ENCODE measurements at regions not wholly inside any gene's neighbourhood (a gene's known extent, or its start where the extent isn't known, plus 50 kb on each side); places are given as distances from the start of the nearest gene placed in this dataset.

GRCh38 chr11:97934572-97935208 lies 1086.1 kb upstream of the CNTN5 start:
- CTCF ChIA-PET, result no interaction called here
- Histone ChIP-seq H3K9me3 (no peaks in the 10 kb centered on the region), H3K36me3 (ENCODE audit: control insufficient read depth, insufficient read depth, low read length) (no peaks in the 10 kb centered on the region), H3K4me1 (no peaks in the 10 kb centered on the region), H3K4me3 (ENCODE audit: low read depth, low read length) (no peak overlapping the region), H3K27me3 (replicated peaks; ENCODE audit: control insufficient read depth, insufficient read depth, low read length) (no peaks in the 10 kb centered on the region)
- H3K27me3 Mint-ChIP-seq (ENCODE audit: insufficient read depth, unreplicated experiment), result peaks cover 4% of the 10 kb centered on the region
- H3K4me3 Mint-ChIP-seq (ENCODE audit: unreplicated experiment), result no peak overlapping the region
- no TSS peak for BruUV-seq (replicated peaks)
- TF ChIP-seq CTCF (IDR thresholded peaks at IDR 0.05; ENCODE audit: insufficient read depth in 1 of 2, low read depth in 1 of 2, low read length in 1 of 2, severe bottlenecking in 1 of 2, unreplicated experiment in 1 of 2), result no peak
- DNase-seq, result no peak
- POLR2A ChIA-PET, result no interaction called here
- H3K27ac Mint-ChIP-seq (ENCODE audit: unreplicated experiment), result no peak overlapping the region
- H3K9me3 Mint-ChIP-seq (ENCODE audit: unreplicated experiment), result no peaks in the 10 kb centered on the region
- H3K4me1 Mint-ChIP-seq (ENCODE audit: low read depth, unreplicated experiment), result no peaks in the 10 kb centered on the region
- no peaks in the 10 kb centered on the region for H3K36me3 Mint-ChIP-seq (ENCODE audit: insufficient read depth, unreplicated experiment)
- intact Hi-C loops (cut with micrococcal nuclease; ENCODE audit: unreplicated experiment), result no loop called here

GRCh38 chr11:97937501-97937900 lies 1083.2 kb upstream of the CNTN5 start:
- no peak for TF ChIP-seq CTCF (IDR thresholded peaks at IDR 0.05; ENCODE audit: insufficient read depth in 1 of 2, low read depth in 1 of 2, low read length in 1 of 2, severe bottlenecking in 1 of 2, unreplicated experiment in 1 of 2)
- no peak overlapping the region for H3K27ac Mint-ChIP-seq (ENCODE audit: unreplicated experiment)

GRCh38 chr11:97938789-97939188 lies 1082.0 kb upstream of the CNTN5 start:
- H3K4me1 ChIP-seq, result no peaks in the 10 kb centered on the region
- intact Hi-C loops (cut with micrococcal nuclease; ENCODE audit: unreplicated experiment), result no loop called here
- H3K27me3 ChIP-seq (replicated peaks; ENCODE audit: control insufficient read depth, insufficient read depth, low read length), result no peaks in the 10 kb centered on the region
- H3K4me3 ChIP-seq (ENCODE audit: low read depth, low read length), result no peak overlapping the region
- no peak for DNase-seq
- BruUV-seq (replicated peaks), result no TSS peak
- ChIA-PET CTCF (no interaction called here), POLR2A (no interaction called here)
- H3K27ac Mint-ChIP-seq (ENCODE audit: unreplicated experiment), result no peak overlapping the region
- TF ChIP-seq CTCF (IDR thresholded peaks at IDR 0.05; ENCODE audit: insufficient read depth in 1 of 2, low read depth in 1 of 2, low read length in 1 of 2, severe bottlenecking in 1 of 2, unreplicated experiment in 1 of 2), result no peak
- no peaks in the 10 kb centered on the region for H3K4me1 Mint-ChIP-seq (ENCODE audit: low read depth, unreplicated experiment)
- H3K4me3 Mint-ChIP-seq (ENCODE audit: unreplicated experiment), result no peak overlapping the region
- no peaks in the 10 kb centered on the region for H3K9me3 Mint-ChIP-seq (ENCODE audit: unreplicated experiment)
- H3K36me3 Mint-ChIP-seq (ENCODE audit: insufficient read depth, unreplicated experiment), result no peaks in the 10 kb centered on the region
- H3K27me3 Mint-ChIP-seq (ENCODE audit: insufficient read depth, unreplicated experiment), result peaks cover 4% of the 10 kb centered on the region
- H3K36me3 ChIP-seq (ENCODE audit: control insufficient read depth, insufficient read depth, low read length), result no peaks in the 10 kb centered on the region
- H3K9me3 ChIP-seq, result no peaks in the 10 kb centered on the region

More at GRCh38 chr11:97937501-97937900, 1083.2 kb upstream of the CNTN5 start:
- no peaks in the 10 kb centered on the region for H3K36me3 ChIP-seq (ENCODE audit: control insufficient read depth, insufficient read depth, low read length)
- POLR2A ChIA-PET, result no interaction called here
- CTCF ChIA-PET, result no interaction called here
- no peak overlapping the region for H3K4me3 Mint-ChIP-seq (ENCODE audit: unreplicated experiment)
- no TSS peak for BruUV-seq (replicated peaks)
- no peaks in the 10 kb centered on the region for H3K9me3 Mint-ChIP-seq (ENCODE audit: unreplicated experiment)
- no peaks in the 10 kb centered on the region for H3K27me3 ChIP-seq (replicated peaks; ENCODE audit: control insufficient read depth, insufficient read depth, low read length)
- H3K4me1 Mint-ChIP-seq (ENCODE audit: low read depth, unreplicated experiment), result no peaks in the 10 kb centered on the region
- no peak overlapping the region for H3K4me3 ChIP-seq (ENCODE audit: low read depth, low read length)
- H3K4me1 ChIP-seq, result no peaks in the 10 kb centered on the region
- intact Hi-C loops (cut with micrococcal nuclease; ENCODE audit: unreplicated experiment), result no loop called here
- no peaks in the 10 kb centered on the region for H3K9me3 ChIP-seq
- no peaks in the 10 kb centered on the region for H3K36me3 Mint-ChIP-seq (ENCODE audit: insufficient read depth, unreplicated experiment)
- peaks cover 4% of the 10 kb centered on the region for H3K27me3 Mint-ChIP-seq (ENCODE audit: insufficient read depth, unreplicated experiment)
- no peak for DNase-seq
